Neutrophil (primary cell): ENCODE measurements at regions not wholly inside any gene's neighbourhood (a gene's known extent, or its start where the extent isn't known, plus 50 kb on each side); places are given as distances from the start of the nearest gene placed in this dataset.

Experiments used
- H3K27ac ChIP-seq: fragments of 200-600 bp; sonication (generic); 2 replicates; pipeline ENCODE4 v1.5.1; 2016; ENCODE audit warnings: mild to moderate bottlenecking, moderate library complexity
- H3K27me3 ChIP-seq: fragments of 200-600 bp; sonication (generic); 2 replicates; pipeline ENCODE4 v1.6.0; 2016; ENCODE audit warnings: mild to moderate bottlenecking
- H3K36me3 ChIP-seq: fragments of 200-600 bp; sonication (generic); 2 replicates; pipeline ENCODE4 v1.5.1; 2017
- H3K4me1 ChIP-seq, 2 experiments: fragments of 200-600 bp in 1 of 2; sonication (generic) in 1 of 2; 1 replicate in 1 of 2; 2 replicates in 1 of 2; pipeline versions ENCODE4 v1.5.1 to v1.6.1; 2013 to 2016; ENCODE audit warnings: low read depth in 1 of 2, low read length in 1 of 2, mild to moderate bottlenecking in 1 of 2, moderate library complexity in 1 of 2; ENCODE audit not compliant: control insufficient read depth in 1 of 2, insufficient read depth in 1 of 2
- H3K4me3 ChIP-seq, 2 experiments: fragments of 200-600 bp in 1 of 2; sonication (generic) in 1 of 2; 1 replicate in 1 of 2; 2 replicates in 1 of 2; pipeline ENCODE4 v1.5.1; 2013 to 2016; ENCODE audit warnings: low read depth in 1 of 2, low read length in 1 of 2, mild to moderate bottlenecking in 1 of 2, moderate library complexity in 1 of 2
- H3K9me3 ChIP-seq: fragments of 200-600 bp; sonication (generic); 2 replicates; pipeline ENCODE4 v1.5.1; 2016
- CTCF ChIP-seq: fragments of 200-600 bp; sonication (generic); IDR thresholded peaks from 2 replicates; pipeline ENCODE4 v1.5.1; 2016; ENCODE audit warnings: antibody characterized with exemption

GRCh38 chr5:77921094-77921768 lies 145.1 kb upstream of the TBCA start:
- H3K9me3 ChIP-seq: no peaks in the 10 kb centered on the region
- no peak for TF ChIP-seq CTCF
- no peaks in the 10 kb centered on the region for H3K4me1 ChIP-seq
- no peaks in the 10 kb centered on the region for H3K36me3 ChIP-seq
- no peak overlapping the region for H3K4me3 ChIP-seq
- no peak overlapping the region for H3K27ac ChIP-seq
- H3K27me3 ChIP-seq: no peaks in the 10 kb centered on the region

- no peak for TF ChIP-seq CTCF
- H3K4me1 ChIP-seq: no peaks in the 10 kb centered on the region
- no peaks in the 10 kb centered on the region for H3K27me3 ChIP-seq
- H3K9me3 ChIP-seq: no peaks in the 10 kb centered on the region
- no peak overlapping the region for H3K27ac ChIP-seq
- H3K36me3 ChIP-seq: no peaks in the 10 kb centered on the region
- H3K4me3 ChIP-seq: no peak overlapping the region
These were observed 144.4 kb upstream of the TBCA start for GRCh38 chr5:77920359-77921058.

GRCh38 chr5:77915346-77915745 lies 139.2 kb upstream of the TBCA start:
- Histone ChIP-seq H3K4me3 (no peak overlapping the region), H3K27ac (no peak overlapping the region), H3K4me1 (no peaks in the 10 kb centered on the region), H3K27me3 (peaks cover 28% of the 10 kb centered on the region), H3K9me3 (no peaks in the 10 kb centered on the region), H3K36me3 (no peaks in the 10 kb centered on the region)
- TF ChIP-seq CTCF: no peak

- TF ChIP-seq CTCF: no peak
- Histone ChIP-seq H3K27me3 (peaks cover 28% of the 10 kb centered on the region), H3K4me3 (no peak overlapping the region), H3K9me3 (no peaks in the 10 kb centered on the region), H3K27ac (no peak overlapping the region), H3K36me3 (no peaks in the 10 kb centered on the region), H3K4me1 (no peaks in the 10 kb centered on the region)
These were observed 136.6 kb upstream of the TBCA start for GRCh38 chr5:77912721-77913120.

GRCh38 chr5:77910602-77911188 lies 134.6 kb upstream of the TBCA start:
- no peak for TF ChIP-seq CTCF
- Histone ChIP-seq H3K27ac (no peak overlapping the region), H3K36me3 (no peaks in the 10 kb centered on the region), H3K4me3 (no peak overlapping the region), H3K27me3 (peaks cover 28% of the 10 kb centered on the region), H3K9me3 (no peaks in the 10 kb centered on the region), H3K4me1 (no peaks in the 10 kb centered on the region)
